RWPE1 (cell line): ENCODE measurements at regions not wholly inside any gene's neighbourhood (a gene's known extent, or its start where the extent isn't known, plus 50 kb on each side); places are given as distances from the start of the nearest gene placed in this dataset.

Experiments
- CTCF ChIA-PET: fragments of 350-600 bp; sonication (Branson Sonifier 250); formaldehyde crosslinking; extraction: SDS; loops from one replicate; lab custom pipeline; 2021; lab: Yijun Ruan, JAX
- POLR2A ChIA-PET: fragments of 400-600 bp; formaldehyde crosslinking; extraction: SDS; loops from one replicate; lab custom pipeline; 2020; ENCODE audit warnings: antibody characterized with exemption; ENCODE audit not compliant: low non-redundant PET; lab: Yijun Ruan, JAX
- DNase-seq: peaks from one replicate; pipeline ENCODE4 v3.0.0; 2012; ENCODE audit warnings: low spot score
- H3K27ac ChIP-seq: fragments of 450-650 bp; 2 replicates; pipeline ENCODE4 v1.5.1; 2017
- CTCF ChIP-seq: fragments of 450-650 bp; conservative IDR thresholded peaks from 2 replicates; pipeline ENCODE4 v1.5.1; 2017; ENCODE audit warnings: low read depth, mild to moderate bottlenecking

GRCh38 chr9:11743356-11743755, 949.8 kb upstream of the TYRP1 start:
- POLR2A ChIA-PET: no interaction called here
- no peak overlapping the region for H3K27ac ChIP-seq
- DNase-seq: no peak
- CTCF ChIA-PET: no interaction called here
- no peak for TF ChIP-seq CTCF

- ChIA-PET POLR2A (no interaction called here), CTCF (interaction anchor here (0.7 kb wide), 1 partner anchor 12 kb away, joined by 3 read pairs; no protein-coding TSS in a partner anchor)
- H3K27ac ChIP-seq: no peak overlapping the region
- DNase-seq: no peak
- TF ChIP-seq CTCF: no peak
These were observed 943.8 kb upstream of the TYRP1 start for GRCh38 chr9:11749396-11749795.

- ChIA-PET POLR2A (no interaction called here), CTCF (no interaction called here)
- H3K27ac ChIP-seq: no peak overlapping the region
- TF ChIP-seq CTCF: no peak
- DNase-seq: no peak
These were observed 937.2 kb upstream of the TYRP1 start for GRCh38 chr9:11755951-11756350.

GRCh38 chr9:11757408-11757807, 935.8 kb upstream of the TYRP1 start:
- TF ChIP-seq CTCF: no peak
- ChIA-PET CTCF (no interaction called here), POLR2A (no interaction called here)
- DNase-seq: no peak
- H3K27ac ChIP-seq: no peak overlapping the region

- POLR2A ChIA-PET: no interaction called here
- no peak for DNase-seq
- no peak overlapping the region for H3K27ac ChIP-seq
- TF ChIP-seq CTCF: no peak
- CTCF ChIA-PET: no interaction called here
These were observed 935.2 kb upstream of the TYRP1 start for GRCh38 chr9:11758016-11758415.

GRCh38 chr9:11779971-11780370, 913.2 kb upstream of the TYRP1 start:
- TF ChIP-seq CTCF: no peak
- CTCF ChIA-PET: interaction anchor here (0.6 kb wide), 1 partner anchor 12 kb away, joined by 3 read pairs; no protein-coding TSS in a partner anchor
- no peak for DNase-seq
- POLR2A ChIA-PET: no interaction called here
- H3K27ac ChIP-seq: no peak overlapping the region
